ENCODE measurements at regions not wholly inside any gene's neighbourhood (a gene's known extent, or its start where the extent isn't known, plus 50 kb on each side); places are given as distances from the start of the nearest gene placed in this dataset.

GRCh38 chr19:30156646-30157045, 214.6 kb downstream of the URI1 start:
- TF ChIP-seq CTCF (IDR thresholded peaks at IDR 0.05) = no peak
- TF ChIP-seq POLR2A (IDR thresholded peaks at IDR 0.05) = no peak

Data from gastroesophageal sphincter (tissue), 3 donors.